HuH-7 (cell line): ENCODE measurements at regions not wholly inside any gene's neighbourhood (a gene's known extent, or its start where the extent isn't known, plus 50 kb on each side); places are given as distances from the start of the nearest gene placed in this dataset.

Experiments used
- DNase-seq: peaks from one replicate; pipeline ENCODE4 v3.0.0; 2011; ENCODE audit warnings: low spot score

DNA sequence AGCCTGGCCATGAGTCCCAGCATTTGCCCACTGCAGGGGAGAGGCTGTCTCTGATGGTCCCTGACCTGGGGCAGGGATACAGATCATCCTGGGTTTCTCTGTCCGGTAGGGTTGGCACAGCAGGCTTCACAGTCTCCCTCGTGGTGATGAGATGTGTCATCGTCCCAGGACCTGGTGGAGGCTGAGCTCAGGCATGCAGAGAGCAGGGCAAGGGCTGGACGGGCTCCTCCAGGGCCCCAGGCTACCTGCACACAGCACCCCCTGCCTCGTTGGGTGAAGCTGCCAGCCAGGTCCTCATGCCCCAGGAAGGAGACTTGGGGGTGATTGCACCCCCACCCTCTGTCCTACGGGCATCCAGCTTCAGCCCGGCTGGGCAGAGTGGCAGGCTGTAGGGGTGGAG lies 155.8 kb upstream of the GSE1 start:
- no peak for DNase-seq

GRCh38 chr16:85458968-85459367 lies 154.2 kb upstream of the GSE1 start:
- DNase-seq: no peak

GRCh38 chr16:85459529-85460251 lies 153.4 kb upstream of the GSE1 start:
- DNase-seq: no peak

DNA sequence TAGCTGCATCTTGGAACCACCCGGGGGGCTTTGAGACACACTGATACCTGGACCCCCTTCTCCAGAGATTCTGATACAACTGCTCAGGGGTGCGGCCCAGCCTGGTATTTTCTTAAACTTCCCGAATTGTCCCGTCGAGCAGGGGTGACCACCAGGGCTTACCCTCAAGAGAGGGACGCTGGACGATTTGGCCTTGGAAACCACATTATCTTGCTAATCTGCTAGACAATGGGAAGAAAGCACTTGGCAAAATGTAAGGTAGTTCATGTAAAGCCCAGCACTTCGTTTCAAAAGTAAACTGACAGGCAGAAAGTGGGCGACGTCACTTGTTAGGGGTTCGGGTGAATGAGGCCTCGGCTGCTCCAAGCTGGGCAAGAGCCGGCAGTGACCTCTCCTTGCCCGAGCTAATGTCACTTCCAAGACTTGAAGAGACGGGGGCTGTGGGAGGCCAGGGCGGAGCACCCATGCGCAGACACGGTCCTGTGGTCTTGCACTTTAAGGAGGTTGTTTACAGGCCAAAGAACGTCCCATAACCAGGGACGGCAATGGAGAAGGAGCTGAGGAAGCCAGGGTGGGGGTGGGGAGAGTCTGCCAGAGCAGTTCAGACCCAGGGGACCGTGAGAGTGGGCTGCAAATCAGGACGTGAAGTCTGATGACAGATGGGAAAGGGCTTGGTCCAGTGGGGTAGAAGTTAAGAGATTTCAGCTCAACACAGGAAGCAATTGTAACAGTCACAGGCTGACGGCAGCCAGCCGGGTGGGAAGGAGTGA lies 152.7 kb upstream of the GSE1 start:
- no peak for DNase-seq

- peak; percentile 79 for DNase-seq
Measured at GRCh38 chr16:85461022-85461813, 151.9 kb upstream of the GSE1 start.

DNA sequence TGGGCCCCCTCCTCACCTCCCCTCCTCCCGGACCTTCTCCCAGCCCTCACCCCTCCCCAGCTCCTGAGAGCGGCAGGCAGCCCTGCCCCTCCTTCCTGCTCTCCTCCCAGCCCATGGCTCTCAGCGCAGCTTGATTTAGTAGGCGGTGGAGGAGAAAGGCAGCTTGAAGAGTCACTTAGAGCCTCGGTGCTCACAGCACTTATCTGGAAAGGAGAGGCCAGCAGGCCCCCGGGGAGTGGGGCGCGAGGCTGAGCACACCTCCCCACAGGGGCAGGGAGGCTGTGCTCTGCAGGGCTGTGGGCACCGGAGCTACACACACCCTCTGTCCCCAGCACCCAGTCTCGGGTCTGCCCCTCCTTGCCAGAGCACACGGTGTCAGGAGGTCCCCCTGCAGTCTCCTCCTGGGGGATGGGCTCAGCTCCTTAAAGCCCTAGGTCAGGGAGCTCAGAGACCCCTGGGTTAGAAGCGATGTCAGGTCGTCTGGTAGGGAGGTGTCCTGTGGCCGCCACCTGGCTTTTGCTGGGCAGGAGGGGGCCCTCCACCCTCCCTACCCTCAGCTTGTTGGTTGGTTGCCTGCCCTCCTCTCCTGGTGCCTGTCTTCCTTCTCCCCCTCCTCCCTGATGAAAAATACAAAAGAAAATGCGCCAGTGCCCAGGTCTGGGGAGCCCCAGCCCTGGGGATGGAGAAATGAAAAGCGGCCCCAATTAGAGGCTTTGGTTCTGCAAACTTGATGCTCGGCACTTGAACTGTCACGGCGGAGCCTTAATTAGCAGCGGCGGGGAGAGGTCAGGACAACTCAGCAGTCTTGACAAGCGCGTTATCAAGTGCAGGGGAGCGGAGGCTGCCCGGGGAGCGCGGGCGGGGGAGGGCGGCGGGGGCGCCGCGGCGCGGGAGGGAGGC lies 151.1 kb upstream of the GSE1 start:
- DNase-seq: peak; percentile 71

DNA sequence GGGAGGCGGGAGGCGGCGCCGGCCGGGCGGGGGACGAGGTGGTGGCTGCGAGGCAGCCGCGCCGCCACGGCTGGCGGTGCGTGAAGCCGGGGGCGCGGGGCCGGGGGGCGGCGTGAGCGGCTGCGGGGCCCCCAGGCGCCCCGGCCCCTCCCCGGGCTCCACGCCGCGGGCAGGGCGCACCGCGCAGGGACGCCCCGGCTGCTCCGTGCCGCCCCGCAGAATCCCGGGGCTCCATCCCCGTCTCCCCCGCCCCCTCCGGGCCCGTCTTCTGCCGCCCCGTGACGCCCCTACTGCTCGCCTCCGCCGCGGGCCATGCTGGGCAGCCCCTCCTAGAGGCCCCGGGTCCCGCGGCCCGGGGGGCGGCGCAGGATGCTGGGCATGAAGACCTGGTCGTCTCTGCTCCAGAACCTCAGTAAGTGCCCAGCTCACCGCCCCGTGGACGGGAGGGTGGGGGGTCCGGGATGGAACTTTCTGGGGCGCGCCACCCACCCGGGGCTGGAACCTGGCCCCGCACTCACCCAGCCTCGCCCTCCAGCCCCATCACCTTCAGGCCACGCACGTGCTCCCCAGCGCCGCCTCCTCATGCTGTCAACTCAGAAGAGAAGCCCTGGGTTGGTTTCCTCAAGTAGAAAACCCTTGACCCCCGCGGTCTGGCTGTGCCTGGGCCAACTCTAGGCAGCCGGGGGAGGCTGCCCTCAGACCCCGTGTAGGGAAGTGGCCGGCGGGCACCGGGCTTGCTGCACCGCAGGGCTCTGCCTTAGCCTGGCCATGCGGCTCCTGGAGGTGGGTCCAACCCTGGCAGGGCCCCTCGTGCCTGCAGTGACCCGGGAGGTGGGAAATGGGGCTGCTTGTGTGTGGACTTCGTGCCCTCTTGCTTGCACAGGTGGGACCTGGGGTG lies 150.2 kb upstream of the GSE1 start:
- no peak for DNase-seq

DNA sequence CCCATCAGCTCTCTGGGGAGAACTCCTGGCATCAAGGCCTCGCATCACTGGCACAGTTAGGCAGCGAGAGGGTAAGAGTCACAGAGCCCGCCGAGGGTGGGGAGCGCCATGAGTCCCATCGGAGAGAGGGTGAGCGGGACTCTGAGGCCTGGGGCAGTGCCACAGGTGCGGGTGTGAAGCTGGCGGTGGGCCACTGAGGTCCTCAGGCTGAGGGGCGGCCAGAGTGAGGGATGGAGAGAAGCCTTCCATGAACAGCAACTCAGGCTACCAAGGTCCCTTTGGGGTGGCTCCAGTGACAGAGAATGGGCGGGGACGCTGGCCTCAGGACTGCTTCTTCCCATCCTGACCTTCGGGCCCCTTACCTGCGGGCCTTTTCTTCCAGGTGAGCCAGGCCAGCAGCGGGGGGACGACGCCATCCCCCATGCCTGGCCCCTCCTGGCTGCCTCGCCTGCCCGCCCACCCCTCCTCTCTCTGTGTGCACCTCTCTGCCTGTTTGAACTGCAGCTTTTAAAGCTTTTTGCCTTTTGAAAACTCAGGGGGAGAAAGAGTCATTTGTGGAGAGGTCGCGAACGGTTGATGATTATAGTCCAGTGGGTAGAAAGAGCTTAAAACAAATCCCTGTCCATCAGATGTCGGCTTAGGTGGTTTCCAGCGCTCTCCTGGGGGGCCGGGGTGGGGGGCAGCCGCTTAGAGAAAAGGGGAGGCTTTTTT lies 149.3 kb upstream of the GSE1 start:
- DNase-seq: no peak

DNA sequence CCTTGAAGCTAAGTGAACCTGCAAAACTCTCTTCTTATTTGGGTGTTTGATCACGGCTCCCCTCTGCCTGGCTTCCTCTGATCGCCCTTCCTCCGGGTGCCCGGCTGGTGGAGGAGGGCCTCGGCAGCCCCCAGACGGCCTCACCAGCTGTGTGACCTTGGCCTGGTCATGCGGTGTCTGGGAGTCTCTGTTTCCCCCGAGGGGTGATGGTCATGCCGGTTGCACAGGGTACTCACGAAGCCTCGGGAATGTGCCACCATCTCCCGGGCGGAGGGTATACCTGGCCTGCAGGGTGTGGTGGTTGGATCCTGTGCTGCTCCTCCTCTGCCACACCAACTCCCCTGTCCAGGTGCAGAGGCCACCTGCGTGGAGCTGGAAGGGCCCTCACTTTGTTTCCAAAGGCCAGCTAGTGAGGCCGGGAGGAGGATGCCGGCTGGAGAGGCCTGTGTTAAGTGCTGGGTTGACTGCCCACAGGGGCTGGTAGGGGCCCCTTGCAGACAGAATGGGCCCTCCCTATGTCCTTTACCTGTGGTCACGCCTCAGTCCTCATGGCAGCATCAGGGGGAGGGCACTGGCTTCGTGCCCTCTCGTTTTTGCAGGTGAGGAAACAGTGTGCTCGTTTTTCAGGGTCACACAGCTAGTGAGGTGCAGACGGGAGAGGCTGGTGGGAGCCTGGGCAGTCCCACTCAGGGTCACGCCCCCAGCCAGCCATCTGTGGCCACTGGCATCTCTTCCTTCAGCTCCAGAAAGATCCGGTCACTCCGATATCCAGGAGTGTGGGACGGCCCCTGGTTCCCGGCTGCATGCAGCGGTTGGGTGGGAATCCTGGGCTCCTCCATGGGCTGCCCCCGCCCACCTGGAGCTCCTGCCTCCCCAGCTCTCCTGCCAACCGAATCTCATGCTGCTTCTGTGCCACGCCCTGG lies 148.5 kb upstream of the GSE1 start:
- DNase-seq: no peak

DNA sequence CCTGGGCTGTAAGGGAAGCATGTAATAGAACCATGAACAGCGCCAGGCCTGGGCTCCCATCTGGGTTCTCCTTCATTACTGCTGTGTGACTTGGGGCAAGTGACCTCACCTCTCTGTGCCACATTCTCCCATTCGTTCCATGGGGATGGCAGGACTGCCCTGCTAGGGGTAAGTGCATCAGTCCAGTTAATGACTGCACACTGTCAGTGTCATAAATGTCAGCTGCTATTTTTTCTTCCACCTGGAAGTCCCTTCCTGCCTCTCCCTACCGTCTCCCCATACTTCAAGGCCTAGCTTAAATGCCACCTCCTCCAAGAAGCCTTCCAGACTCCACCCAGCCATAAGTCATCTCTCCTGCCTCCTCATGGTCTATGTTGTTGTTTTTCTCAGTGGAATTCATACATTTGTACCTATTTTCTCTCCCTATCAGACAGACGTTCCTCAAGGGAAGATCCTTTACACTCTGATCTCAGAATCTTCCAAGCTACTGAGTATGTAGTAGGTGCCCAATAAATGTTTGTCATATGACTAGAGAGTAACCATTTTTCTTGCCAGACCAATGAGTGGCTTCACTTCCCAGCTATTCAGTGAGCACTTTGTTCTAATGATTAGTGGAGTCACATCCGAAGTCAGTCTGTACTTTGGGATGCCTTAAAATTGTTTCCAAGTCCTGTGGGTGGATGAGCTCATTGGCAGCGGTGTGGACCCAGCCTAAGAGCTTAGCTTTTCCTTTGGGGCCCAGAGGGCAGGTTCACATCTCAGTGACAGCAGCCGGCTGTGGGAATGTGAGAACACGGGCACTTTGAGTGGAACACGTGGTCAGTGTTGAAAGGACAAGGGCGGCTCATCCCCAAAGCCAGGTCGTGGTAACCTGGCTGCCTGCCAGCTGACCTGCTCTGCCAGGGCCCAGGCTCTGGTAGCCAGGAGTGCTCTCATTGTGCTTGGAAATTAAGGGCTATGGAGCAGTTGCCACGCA lies 147.5 kb upstream of the GSE1 start:
- DNase-seq: no peak

DNA sequence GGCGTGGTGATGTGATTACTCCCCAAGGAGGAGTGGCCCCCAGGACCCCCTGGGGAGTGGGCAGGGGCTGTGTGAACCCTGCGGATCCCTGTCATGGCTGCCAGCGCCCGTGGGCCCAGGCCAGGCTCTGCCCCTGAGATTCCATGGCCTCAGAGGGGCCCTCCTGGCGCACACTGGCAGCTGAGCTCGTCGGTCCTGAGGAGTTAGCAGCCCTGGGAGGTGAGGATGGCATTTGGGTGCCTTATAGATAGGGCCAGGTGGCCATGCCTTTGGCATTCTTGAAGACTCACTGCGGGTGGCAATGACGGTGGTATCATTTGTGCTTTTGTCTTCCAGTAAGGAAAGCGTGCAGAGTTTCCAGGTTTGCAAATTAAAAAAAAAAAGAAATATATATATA lies 146.8 kb upstream of the GSE1 start:
- no peak for DNase-seq

GRCh38 chr16:85466989-85467388 lies 146.1 kb upstream of the GSE1 start:
- DNase-seq: no peak

GRCh38 chr16:85469929-85470590 lies 143.1 kb upstream of the GSE1 start:
- no peak for DNase-seq

DNA sequence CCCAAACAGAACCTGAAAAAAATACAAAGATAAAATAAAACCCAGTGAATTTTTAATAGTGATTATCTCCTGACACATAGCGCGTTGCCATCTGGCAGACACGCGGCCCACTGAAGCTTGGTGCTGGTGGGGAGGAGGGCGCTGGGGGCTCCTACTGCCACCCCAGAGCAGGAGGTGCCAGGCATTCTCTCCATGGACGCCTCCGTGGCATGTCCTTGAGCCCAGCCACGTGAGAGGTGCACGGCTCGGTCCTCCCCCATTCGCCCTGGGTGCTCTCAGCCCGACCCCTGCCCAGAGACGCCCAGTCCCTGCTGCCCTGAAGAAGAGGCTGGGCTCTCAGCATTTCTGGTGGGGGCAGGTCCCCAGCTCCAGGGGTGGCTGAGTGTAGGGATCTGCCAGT lies 142.2 kb upstream of the GSE1 start:
- no peak for DNase-seq

GRCh38 chr16:85471469-85472431 lies 141.4 kb upstream of the GSE1 start:
- DNase-seq: no peak

- no peak for DNase-seq
Measured at GRCh38 chr16:85472514-85472913, 140.6 kb upstream of the GSE1 start.
